Fibroblast of peridontal ligament (primary cell): ENCODE measurements at regions not wholly inside any gene's neighbourhood (a gene's known extent, or its start where the extent isn't known, plus 50 kb on each side); places are given as distances from the start of the nearest gene placed in this dataset.
A peak's percentile ranks its signal among the peaks of the same experiment; 100 is the strongest.
"Not testable (repeated sequence)": the region's sequence is repeated elsewhere in the genome, so short reads cannot be mapped to it uniquely, and the experiment has no call there.

ENCODE experiments used
- DNase-seq: peaks from one replicate; pipeline ENCODE4 v3.0.0-alpha.2; 2010; ENCODE audit errors: extremely low read depth

DNA sequence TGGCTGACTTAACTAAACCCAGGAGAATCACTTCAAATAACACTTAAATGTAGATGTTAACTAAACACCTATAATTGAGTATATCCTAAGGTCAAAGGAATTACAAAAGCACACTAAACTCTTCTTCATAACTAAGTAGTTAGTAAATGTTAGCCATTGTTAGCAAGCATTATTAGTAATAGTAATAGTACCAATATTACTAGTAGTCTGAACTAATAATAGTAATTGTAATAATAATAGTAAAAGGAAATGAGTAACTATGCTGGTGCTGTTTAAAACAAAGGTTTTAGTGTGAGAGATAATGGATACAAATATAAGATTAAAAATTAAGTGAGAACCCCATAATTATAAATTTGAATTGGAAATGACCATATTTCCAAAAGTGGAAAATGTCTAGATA is 641.9 kb upstream of the RORB start:
- no peak for DNase-seq

DNA sequence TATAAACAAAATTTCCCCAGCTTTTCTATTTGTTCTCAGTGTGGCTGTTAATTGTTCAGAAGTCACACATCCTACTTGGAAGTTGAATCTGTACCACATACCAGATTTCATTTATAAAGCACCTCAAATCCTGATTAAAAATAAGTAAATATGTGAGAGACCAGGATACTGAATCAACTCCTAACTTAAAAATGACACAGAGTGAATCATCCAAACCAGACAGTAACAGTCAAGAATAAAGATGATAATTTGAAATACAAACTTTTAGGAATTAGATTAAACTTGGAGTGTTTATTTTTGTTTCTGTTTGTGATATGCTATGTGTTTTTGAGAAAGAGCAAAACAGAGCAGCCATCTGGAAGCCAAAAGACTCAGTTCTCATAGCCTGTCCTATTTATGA is 633.2 kb upstream of the RORB start:
- DNase-seq = peak; percentile 11

DNA sequence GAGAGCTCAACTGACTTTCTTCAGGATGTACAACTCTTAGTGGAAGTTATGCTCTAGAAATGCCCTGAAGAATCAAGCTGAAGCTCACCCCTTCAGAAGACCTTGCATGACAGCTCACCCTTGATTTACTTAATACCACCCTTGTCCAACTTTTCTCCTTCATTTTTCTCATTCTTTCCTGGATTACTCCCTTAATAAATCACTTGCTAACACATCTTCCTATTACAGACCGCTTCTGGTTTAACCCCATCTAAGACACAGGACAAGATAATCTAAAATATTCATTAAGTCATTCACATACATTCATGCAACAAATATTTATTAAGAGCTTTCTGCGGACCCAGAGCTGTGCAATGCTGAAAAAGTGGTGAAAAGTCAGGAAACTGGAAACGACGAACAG is 630.7 kb upstream of the RORB start:
- no peak for DNase-seq

DNA sequence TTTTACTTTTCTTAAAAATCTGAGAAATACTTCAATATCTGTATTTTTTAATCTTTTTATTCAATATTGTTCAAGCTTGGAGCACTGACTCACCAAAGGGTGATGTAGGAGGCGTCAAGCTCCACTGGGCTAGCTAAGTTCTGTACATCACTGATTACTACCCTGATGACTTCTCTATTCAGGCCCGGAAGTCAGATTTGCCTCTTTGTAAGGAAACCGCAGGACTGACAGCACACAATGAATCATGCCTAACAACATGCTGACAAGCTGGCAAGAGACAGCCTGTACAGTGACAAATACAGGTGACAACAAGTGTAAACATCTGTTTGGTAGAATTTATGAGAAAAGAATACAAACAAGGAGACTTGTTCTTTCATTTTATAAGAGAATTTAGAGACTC is 627.9 kb upstream of the RORB start:
- peak; percentile 74 for DNase-seq

DNA sequence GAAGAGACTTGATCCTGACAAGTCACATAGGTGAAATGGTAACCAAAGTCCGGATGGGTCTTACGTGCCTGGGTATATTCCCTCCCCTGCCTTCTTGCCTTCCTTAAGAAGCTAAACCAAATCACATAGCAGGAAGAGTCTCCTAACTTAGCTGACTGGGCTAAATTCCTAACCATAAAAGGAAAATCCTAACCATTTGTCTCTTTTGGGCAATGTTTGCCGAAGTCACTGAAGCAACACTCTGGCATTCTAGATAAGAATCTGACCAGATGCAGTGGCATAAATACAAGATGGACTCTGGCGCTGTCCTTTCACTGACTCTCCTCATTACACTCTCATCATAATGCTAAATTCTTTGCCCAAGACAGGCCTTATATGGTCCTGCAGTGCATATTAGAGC is 625.5 kb upstream of the RORB start:
- DNase-seq = peak; percentile 14

DNA sequence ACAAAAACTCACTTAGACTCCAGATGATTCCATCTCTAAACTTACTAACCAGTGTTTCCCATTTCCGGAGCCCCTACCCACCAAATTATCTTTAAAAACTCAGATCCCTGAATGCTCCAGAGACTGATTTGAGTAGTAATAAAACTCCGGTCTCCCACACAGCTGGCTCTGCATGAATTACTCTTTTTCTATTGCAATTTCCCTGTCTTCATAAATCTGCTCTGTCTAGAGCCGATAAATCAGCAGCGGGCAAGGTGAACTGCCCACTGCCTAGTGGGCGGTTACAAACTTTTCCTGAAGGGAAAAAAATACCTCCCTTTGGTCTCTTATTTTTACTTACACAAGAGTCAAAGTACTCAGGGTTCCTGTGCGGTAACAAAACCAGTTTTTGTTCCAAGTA is 624.4 kb upstream of the RORB start:
- no peak for DNase-seq

DNA sequence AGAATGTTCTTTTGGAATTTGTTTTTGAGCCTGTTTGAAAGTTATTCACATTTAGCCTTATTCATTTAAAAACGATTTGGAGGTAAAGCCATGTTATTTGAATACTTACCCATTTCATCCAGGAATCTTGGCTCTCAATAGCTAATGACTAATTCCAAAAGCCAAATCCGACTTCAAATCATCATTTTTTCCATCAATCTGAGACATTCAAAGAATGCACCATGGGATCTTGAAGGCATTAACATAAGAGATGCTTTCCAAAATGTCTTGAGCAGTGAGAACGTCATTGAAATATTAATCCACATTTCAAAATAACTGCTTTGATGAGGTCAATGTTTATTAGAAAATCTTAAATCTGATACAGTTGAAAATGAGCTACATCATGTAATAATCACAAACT is 617.0 kb upstream of the RORB start:
- DNase-seq = peak; percentile 58

DNA sequence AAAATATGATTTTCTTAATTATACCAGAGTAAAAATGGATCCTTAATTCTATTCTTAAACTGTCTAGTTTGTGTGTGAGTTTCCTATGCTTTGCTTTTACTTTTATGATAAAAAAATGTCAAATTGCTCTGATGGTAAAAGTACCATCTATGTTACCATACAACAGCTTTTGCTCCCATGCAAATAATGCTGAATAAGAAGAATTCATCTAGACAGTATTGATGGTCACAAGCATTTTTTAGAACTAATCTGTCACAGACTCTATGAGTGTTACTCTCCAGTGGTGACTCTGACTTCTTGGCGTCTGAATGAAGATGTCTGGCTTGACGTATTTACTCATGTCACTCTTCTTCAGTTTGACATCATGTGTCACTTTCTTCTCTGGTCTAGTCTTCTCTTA is 608.1 kb upstream of the RORB start:
- no peak for DNase-seq

DNA sequence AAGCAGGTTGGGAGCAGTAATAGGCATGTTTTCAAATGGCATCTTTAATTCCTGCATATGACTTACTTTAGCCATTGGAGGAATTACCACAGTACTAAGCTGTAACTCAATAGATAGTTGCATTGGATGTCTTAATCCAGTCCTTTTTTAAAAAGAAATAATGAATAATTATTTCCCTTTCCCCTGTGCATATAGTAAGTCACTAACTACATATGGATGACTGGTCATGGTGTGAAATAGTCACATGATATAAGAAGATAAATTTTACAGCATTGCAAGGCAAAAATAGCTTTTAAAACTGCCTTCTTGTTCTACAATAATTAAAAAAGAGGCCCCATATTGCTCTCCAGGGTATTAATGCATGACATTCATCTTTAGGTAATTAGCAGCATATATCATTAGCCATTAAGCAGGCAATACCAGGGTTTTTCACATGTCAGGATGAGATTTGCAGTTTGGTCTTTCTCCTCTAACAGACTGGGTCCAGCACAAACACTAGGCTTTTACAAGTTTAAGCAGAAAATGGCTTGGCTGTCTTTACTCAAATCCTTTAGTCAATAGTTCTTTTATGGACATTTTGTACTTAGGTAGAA is 606.4 kb upstream of the RORB start:
- no peak for DNase-seq

DNA sequence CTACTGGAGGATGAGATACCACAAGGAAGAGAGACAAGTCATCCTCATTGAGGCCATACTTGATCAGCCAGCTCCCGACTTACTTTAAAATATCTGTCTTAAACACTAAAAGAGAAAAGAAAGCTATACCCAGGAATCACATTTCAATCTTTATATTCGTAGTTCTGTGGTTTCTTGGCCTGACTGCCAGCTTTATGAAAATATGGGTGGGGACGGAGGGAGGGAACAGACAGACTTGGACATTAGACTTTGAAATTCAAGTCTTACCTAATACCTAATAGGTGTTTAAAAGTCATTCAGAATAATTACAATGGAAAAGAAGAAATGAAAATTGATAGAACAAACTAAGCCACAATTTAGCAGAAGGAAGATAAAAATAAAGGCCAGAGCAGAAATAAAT is 604.8 kb upstream of the RORB start:
- DNase-seq = no peak

DNA sequence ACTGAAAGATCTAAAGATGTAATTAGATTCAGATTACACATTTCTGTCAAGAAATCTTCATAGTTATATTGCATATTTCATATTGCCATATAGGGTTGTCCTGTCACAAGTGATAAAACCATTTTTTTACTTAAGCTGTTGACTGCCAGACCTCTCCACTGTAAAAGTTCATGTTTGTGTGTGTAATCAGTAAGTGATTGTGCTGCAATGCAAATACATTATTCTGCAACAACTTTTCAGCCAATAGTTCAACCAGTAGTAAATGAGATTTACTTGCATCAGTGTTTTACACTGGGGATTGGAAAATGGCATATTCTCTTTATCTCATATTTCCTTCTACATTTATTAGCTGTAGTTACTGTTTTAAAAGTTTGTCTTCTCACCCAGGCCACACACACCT is 603.9 kb upstream of the RORB start:
- DNase-seq = no peak

DNA sequence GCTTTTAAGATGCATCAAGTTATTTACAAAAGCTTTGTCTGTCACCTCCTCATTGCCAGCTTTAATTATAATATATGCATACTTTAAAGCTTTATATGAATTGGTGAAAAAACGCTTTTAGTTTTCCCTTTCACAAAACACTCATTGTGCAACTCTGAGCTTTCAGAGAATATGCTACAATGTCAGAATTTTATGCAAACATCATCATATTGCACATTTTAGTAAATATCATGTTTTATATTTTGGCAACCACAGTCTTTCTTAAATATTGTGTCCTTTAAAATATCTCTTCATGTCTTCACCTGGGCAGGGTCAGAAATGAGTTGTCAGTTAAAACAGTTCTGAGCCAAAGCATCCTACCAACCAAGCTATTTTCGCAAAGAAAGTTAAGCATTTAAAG is 601.1 kb upstream of the RORB start:
- DNase-seq = no peak

DNA sequence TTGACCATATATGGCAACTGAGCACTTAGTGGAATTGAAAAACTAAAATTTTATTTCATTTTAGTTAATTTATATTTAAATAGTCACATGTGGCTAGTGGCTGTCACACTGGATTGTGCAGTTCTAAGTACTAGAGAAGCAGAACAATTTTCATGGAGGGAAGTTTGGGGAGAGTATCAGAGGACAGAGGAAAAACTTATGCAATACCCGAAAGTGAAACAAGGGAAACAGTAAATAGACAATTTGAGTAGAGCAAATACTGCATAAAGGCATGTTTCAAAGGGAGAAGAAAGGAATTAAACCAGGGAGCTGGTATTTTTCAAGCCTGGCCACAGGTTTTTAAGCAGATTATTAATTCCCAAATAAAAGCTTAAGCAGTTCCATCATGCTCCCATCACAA is 590.5 kb upstream of the RORB start:
- peak; percentile 2 for DNase-seq

DNA sequence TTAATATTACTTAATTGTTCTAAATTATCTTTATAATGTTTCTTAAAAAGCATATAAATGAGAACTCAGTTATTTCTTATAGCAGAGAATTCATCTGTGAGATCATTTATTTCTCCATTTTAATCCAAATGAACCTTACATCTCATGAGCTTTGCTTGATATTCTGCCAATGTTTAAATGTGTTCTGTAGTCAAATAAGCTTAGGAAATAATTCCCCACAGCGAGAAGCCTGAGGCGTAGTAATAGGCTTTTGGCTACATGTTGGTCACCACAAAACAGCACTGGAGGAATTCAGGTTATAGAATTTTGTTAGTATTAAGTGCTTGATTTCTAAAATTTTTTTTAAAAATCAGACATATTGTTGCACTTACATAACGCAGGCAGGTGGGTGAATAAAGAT is 585.3 kb upstream of the RORB start:
- DNase-seq = no peak

DNA sequence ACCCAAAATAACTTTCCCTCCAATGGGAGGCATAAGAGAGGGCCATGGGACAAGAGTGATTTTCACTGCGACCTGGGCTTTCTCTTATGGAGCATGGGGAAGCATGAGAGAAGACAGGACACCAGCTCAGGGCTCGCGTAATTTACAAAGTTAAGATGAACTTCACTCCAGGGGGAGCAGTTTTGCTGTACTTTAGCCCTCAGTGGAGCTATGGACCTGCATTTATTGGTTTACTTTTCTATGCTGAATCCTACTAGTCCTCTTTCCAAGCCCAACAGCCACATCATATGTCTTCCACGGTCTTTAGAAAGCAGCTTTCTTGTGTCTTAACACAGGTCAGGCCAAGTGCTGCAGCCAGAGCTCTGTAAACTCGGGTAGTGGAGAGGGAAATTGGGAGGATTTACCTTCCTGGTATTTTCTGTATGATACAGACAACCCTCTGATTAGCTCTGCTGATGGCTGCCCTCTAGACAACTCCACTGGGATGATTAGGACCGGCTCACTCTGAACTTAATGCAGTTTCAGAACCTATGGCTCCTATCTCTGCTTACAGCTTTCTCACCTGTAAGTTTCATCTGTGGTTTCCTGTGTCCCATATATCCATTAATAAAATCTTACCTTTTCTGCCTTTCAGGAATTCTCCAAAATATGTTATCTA is 581.0 kb upstream of the RORB start:
- peak; percentile 25 for DNase-seq

DNA sequence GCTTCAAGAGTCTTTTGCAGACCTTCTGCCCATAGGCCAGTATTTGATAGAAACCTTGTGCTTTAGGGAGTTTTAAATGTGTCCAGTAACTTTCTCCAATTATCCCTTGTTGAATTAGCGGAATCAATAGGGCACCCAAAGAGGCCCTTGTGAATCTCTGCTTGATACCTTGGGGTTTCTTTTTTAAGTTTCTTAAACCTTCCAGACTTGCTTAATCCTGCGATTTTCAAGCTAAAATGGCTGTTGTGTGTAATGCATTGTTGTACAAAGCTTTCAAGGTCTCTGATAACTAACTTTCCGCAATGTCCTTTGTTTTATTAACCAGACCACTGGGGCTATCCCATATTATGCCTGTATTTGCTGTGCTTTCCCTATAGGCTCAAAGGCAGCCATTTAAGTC is 577.4 kb upstream of the RORB start:
- DNase-seq = no peak

DNA sequence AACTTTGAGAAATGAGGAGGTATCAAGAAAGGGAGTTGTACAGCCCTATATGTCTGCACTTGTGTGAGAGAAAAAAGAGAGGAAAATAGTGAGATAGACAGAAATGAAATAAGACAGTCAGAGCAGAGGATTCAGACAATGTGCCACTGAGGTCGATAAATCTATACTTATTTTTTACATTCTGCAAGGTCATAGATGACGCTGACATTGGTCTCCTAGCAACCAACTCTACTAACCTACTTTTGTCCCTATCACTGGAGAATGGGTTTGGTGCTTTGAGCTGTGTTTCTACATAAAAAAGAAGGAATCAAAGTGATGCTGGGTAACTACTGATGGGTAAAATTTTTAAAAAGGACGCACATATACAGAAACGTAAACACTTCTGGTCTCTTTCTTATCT is 573.3 kb upstream of the RORB start:
- no peak for DNase-seq

DNA sequence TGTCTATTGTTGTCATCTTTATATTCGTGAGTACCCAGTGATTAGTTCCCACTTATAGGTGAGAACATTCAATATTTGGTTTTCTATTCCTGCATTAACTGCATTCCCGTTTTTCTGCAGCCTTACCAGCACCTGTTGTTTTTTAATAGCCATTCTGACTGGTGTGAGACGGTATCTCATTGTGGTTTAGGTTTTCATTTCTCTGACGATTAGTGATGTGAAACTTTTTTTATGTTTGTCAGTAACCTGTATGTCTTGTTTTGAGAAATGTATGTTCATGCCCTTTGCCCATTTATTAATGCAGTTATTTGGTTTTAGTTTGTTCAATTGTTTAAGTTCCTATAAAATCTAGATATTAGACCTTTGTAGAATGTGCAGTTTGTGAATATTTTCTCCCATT is 546.0 kb upstream of the RORB start:
- DNase-seq = no peak

DNA sequence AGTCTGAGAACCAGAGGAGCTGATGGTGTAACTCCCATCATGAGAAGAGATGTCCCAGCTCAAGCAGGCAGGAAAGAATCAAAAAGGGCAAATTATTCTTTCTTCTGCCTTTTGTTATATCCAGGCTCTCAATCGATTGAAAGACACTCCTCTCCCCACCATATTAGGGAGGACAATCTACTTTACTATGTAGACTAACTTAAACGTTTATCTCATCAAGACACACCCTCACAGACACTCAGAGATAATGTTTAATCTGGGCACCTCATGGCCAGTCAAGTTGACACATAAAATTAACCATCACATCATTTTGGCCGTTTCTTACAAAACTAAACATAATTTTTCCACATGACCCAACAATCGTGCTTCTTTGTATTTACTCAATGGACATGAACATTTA is 534.3 kb upstream of the RORB start:
- DNase-seq = no peak

DNA sequence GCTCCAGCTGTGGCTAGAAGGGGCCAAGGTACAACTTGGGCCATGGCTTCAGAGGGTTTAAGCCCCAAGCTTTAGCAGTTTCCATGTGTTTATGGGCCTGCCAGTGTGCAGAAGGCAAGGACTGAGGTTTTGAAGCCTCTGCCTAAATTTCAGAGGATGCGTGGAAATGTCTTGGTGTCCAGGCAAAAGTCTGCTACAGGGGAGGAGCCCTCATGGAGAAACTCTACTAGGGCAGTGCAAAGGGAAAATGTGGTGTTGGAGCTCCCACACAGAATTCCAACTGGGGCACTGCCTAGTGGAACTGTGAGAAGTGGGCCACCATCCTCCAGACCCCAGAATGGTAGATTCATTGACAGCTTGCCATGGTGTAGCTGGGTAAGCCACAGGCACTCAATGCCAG is 527.2 kb upstream of the RORB start:
- DNase-seq = no peak

DNA sequence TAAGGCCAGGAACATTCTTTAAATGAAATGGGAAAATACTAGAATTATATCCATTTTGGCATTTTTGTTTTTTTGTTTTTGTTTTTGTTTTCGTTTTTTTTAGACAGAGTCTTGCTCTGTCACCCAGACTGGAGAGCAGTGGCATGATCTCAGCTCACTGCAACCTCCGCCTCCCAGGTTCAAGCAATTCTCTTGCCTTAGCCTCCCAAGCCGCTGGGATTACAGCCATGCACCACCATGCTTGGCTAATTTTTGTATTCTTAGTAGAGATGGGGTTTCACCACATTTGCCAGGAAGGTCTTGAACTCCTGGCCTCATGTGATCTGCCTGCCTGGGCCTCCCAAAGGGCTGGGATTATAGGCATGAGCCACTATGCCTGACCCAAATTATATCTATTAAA is 520.7 kb upstream of the RORB start:
- DNase-seq = not testable (repeated sequence)

DNA sequence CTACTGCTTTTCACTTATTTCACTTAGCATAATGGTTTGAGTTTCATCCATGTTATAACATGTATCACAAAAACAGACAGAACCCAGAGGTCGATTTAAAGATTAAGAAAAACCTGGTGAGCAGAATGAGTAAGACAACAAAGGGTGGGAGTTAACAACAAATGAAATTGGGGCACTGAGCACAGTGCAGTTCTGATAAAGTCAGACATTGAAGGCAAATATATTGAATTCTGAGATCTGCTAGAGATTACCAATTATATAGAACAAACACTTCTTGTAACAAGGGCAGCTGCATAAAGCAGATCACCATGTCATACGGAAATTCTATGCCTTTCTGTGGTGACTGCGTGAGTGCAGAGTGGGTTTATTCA is 517.3 kb upstream of the RORB start:
- DNase-seq = no peak

DNA sequence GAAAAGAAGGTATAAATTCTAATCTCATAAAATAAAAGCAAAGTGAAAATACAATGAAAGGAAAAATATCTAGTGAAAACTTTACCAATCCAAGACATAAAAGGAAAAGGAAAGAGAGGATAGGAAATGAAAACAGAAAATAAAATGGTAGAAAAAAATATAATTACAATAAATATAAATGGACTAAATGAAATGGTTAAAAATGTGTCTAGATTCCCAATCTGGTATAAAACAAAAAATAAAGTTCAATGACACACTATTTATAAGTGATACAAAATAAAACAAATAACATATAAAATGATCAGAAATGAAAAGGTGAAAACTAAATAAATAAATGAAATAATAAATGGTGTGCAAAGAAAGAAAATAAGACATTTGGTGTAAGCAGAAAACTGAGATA is 516.4 kb upstream of the RORB start:
- DNase-seq = no peak

DNA sequence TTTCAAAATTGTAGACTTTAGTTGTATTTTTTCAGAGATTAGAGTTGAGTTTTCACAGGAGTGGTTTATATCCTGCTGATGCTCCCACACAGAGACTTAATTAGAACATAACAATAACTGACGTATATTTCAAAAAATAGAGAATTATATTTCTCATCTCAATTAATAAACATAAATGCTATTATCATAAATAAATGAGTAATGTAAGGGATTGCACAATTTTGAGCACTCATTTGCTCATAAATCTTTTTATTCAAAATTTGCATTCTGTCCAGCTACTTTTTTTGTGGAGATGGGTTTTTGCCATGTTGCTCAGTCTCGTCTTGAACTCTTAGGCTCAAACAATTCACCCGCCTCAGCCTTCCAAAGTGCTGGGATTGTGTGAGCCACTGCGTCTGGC is 515.7 kb upstream of the RORB start:
- no peak for DNase-seq
